ENCODE measurements at regions not wholly inside any gene's neighbourhood (a gene's known extent, or its start where the extent isn't known, plus 50 kb on each side); places are given as distances from the start of the nearest gene placed in this dataset.

GRCh38 chr5:118556792-118557191, 431.6 kb downstream of the DTWD2 start:
- ATAC-seq (ENCODE audit: insufficient number of reproducible peaks, low FRiP score, low read depth) (no peak), DNase-seq (ENCODE audit: low spot score) (no peak)
- no peak for TF ChIP-seq CTCF (IDR thresholded peaks at IDR 0.05)
- H3K27me3 ChIP-seq (replicated peaks; ENCODE audit: insufficient read depth) = no peaks in the 10 kb centered on the region
- H3K36me3 ChIP-seq = no peaks in the 10 kb centered on the region
- no peaks in the 10 kb centered on the region for H3K9me3 ChIP-seq
- H3K4me3 ChIP-seq = no peak overlapping the region
- no peak overlapping the region for H3K27ac ChIP-seq
- peaks cover 0 to 15% of the 10 kb centered on the region in 2 donors for H3K4me1 ChIP-seq (ENCODE audit: control insufficient read depth in 1 of 2, low read depth in 2 of 2)

GRCh38 chr5:118555727-118556126, 432.6 kb downstream of the DTWD2 start:
- Histone ChIP-seq H3K27ac (no peak overlapping the region), H3K27me3 (replicated peaks; ENCODE audit: insufficient read depth) (no peaks in the 10 kb centered on the region), H3K9me3 (no peaks in the 10 kb centered on the region), H3K4me3 (no peak overlapping the region), H3K4me1 (ENCODE audit: control insufficient read depth in 1 of 2, low read depth in 2 of 2) (peaks cover 0 to 23% of the 10 kb centered on the region in 2 donors), H3K36me3 (no peaks in the 10 kb centered on the region)
- no peak for TF ChIP-seq CTCF (IDR thresholded peaks at IDR 0.05)
- DNase-seq (ENCODE audit: low spot score) (no peak), ATAC-seq (ENCODE audit: insufficient number of reproducible peaks, low FRiP score, low read depth) (no peak)

GRCh38 chr5:118554981-118555380, 433.4 kb downstream of the DTWD2 start:
- Histone ChIP-seq H3K9me3 (no peaks in the 10 kb centered on the region), H3K4me3 (no peak overlapping the region), H3K36me3 (no peaks in the 10 kb centered on the region), H3K27me3 (replicated peaks; ENCODE audit: insufficient read depth) (no peaks in the 10 kb centered on the region), H3K4me1 (ENCODE audit: control insufficient read depth in 1 of 2, low read depth in 2 of 2) (peaks cover 0 to 23% of the 10 kb centered on the region in 2 donors), H3K27ac (no peak overlapping the region)
- TF ChIP-seq CTCF (IDR thresholded peaks at IDR 0.05) = no peak
- ATAC-seq (ENCODE audit: insufficient number of reproducible peaks, low FRiP score, low read depth) (no peak), DNase-seq (ENCODE audit: low spot score) (no peak)

GRCh38 chr5:118554241-118554640, 434.1 kb downstream of the DTWD2 start:
- no peaks in the 10 kb centered on the region for H3K36me3 ChIP-seq
- no peak for DNase-seq (ENCODE audit: low spot score)
- no peak for TF ChIP-seq CTCF (IDR thresholded peaks at IDR 0.05)
- H3K4me3 ChIP-seq = no peak overlapping the region
- H3K27ac ChIP-seq = no peak overlapping the region
- ATAC-seq (ENCODE audit: insufficient number of reproducible peaks, low FRiP score, low read depth) = no peak
- H3K4me1 ChIP-seq (ENCODE audit: control insufficient read depth in 1 of 2, low read depth in 2 of 2) = peaks cover 0 to 23% of the 10 kb centered on the region in 2 donors
- H3K9me3 ChIP-seq = no peaks in the 10 kb centered on the region
- H3K27me3 ChIP-seq (replicated peaks; ENCODE audit: insufficient read depth) = no peaks in the 10 kb centered on the region

- Histone ChIP-seq H3K36me3 (no peaks in the 10 kb centered on the region), H3K9me3 (no peaks in the 10 kb centered on the region), H3K27ac (no peak overlapping the region), H3K27me3 (replicated peaks; ENCODE audit: insufficient read depth) (no peaks in the 10 kb centered on the region), H3K4me3 (no peak overlapping the region), H3K4me1 (ENCODE audit: control insufficient read depth in 1 of 2, low read depth in 2 of 2) (peaks cover 0 to 23% of the 10 kb centered on the region in 2 donors)
- DNase-seq (ENCODE audit: low spot score) = peak; percentile 19
- ATAC-seq (ENCODE audit: insufficient number of reproducible peaks, low FRiP score, low read depth) = peak; percentile 45
- TF ChIP-seq CTCF (IDR thresholded peaks at IDR 0.05) = no peak
These were observed 434.7 kb downstream of the DTWD2 start for GRCh38 chr5:118553662-118554061.

Measured in thoracic aorta (tissue), 2 donors.